Astrocyte (in vitro differentiated cells and primary cell): ENCODE measurements at regions not wholly inside any gene's neighbourhood (a gene's known extent, or its start where the extent isn't known, plus 50 kb on each side); places are given as distances from the start of the nearest gene placed in this dataset.

ENCODE experiments used
- DNase-seq: peaks from one replicate; pipeline ENCODE4 v3.0.0-alpha.2; 2010; ENCODE audit warnings: low read depth
- FAIRE-seq: peaks from 2 replicates; lab custom pipeline; 2011; peaks lifted over from hg19 to GRCh38; lab: Jason Lieb, UNC
- H2AFZ ChIP-seq: 2 replicates; pipeline ENCODE4 v1.6.0; 2012; ENCODE audit warnings: low read depth, low read length, inconsistent platforms
- H3K27ac ChIP-seq: 2 replicates; pipeline ENCODE4 v1.5.1; 2011; ENCODE audit warnings: low read depth, low read length, inconsistent platforms
- H3K27me3 ChIP-seq: 2 replicates; pipeline ENCODE4 v1.6.0; 2011; ENCODE audit warnings: low read length, inconsistent platforms; ENCODE audit not compliant: insufficient read depth
- H3K36me3 ChIP-seq: 2 replicates; pipeline ENCODE4 v1.5.1; 2011; ENCODE audit warnings: low read length, inconsistent platforms; ENCODE audit not compliant: insufficient read depth
- H3K4me1 ChIP-seq: 2 replicates; pipeline ENCODE4 v1.5.1; 2011; ENCODE audit warnings: low read length, inconsistent platforms; ENCODE audit not compliant: insufficient read depth
- H3K4me2 ChIP-seq: 2 replicates; pipeline ENCODE4 v1.6.0; 2012; ENCODE audit warnings: low read length, inconsistent platforms
- H3K4me3 ChIP-seq: 2 replicates; pipeline ENCODE4 v1.5.1; 2011; ENCODE audit warnings: low read depth, mild to moderate bottlenecking, low read length, inconsistent platforms; ENCODE audit not compliant: insufficient read depth
- H3K79me2 ChIP-seq: 2 replicates; pipeline ENCODE4 v1.6.0; 2012; ENCODE audit warnings: mild to moderate bottlenecking, low read length, inconsistent platforms; ENCODE audit not compliant: insufficient read depth
- H3K9ac ChIP-seq: 2 replicates; pipeline ENCODE4 v1.6.0; 2012; ENCODE audit warnings: mild to moderate bottlenecking, low read length, inconsistent platforms
- H3K9me3 ChIP-seq: 2 replicates; pipeline ENCODE4 v1.5.1; 2012; ENCODE audit warnings: low read depth, mild to moderate bottlenecking, low read length, inconsistent platforms; ENCODE audit not compliant: insufficient read depth
- H4K20me1 ChIP-seq: 2 replicates; pipeline ENCODE4 v1.6.0; 2012; ENCODE audit warnings: low read length, inconsistent platforms; ENCODE audit not compliant: insufficient read depth
- H3K27ac Mint-ChIP-seq: one replicate; pipeline ENCODE4 v1.8.0; 2021; ENCODE audit warnings: mild to moderate bottlenecking, mixed read lengths; ENCODE audit not compliant: unreplicated experiment
- H3K27me3 Mint-ChIP-seq: one replicate; pipeline ENCODE4 v1.8.0; 2021; ENCODE audit warnings: low read depth, mixed read lengths; ENCODE audit not compliant: unreplicated experiment
- H3K36me3 Mint-ChIP-seq: one replicate; pipeline ENCODE4 v1.8.0; 2021; ENCODE audit warnings: low read depth, mixed read lengths; ENCODE audit not compliant: unreplicated experiment
- H3K4me1 Mint-ChIP-seq: one replicate; pipeline ENCODE4 v1.8.0; 2021; ENCODE audit warnings: low read depth, mixed read lengths; ENCODE audit not compliant: unreplicated experiment
- H3K4me3 Mint-ChIP-seq: one replicate; pipeline ENCODE4 v1.8.0; 2021; ENCODE audit warnings: mild to moderate bottlenecking, moderate library complexity, mixed read lengths; ENCODE audit not compliant: unreplicated experiment
- H3K9me3 Mint-ChIP-seq: one replicate; pipeline ENCODE4 v1.8.0; 2021; ENCODE audit warnings: mild to moderate bottlenecking, mixed read lengths; ENCODE audit not compliant: unreplicated experiment
- CTCF ChIP-seq: IDR thresholded peaks from 2 replicates; pipeline ENCODE4 v1.5.1; 2011; ENCODE audit warnings: low read depth, mild to moderate bottlenecking, inconsistent platforms, low read length, moderate library complexity; ENCODE audit not compliant: insufficient read depth
- EZH2 ChIP-seq: IDR thresholded peaks from 2 replicates; pipeline ENCODE4 v1.6.1; 2012; ENCODE audit warnings: mild to moderate bottlenecking, low read length, inconsistent platforms; ENCODE audit not compliant: insufficient read depth

- no peaks in the 10 kb centered on the region for H3K36me3 ChIP-seq
- H3K36me3 Mint-ChIP-seq = no peaks in the 10 kb centered on the region
- H3K4me1 Mint-ChIP-seq = no peaks in the 10 kb centered on the region
- H3K4me2 ChIP-seq = no peak overlapping the region
- no peaks in the 10 kb centered on the region for H4K20me1 ChIP-seq
- no peaks in the 10 kb centered on the region for H3K79me2 ChIP-seq
- peaks cover 1% of the 10 kb centered on the region for H3K27me3 Mint-ChIP-seq
- no peak overlapping the region for H3K4me3 ChIP-seq
- H3K27me3 ChIP-seq = no peaks in the 10 kb centered on the region
- no peak overlapping the region for H2AFZ ChIP-seq
- no peaks in the 10 kb centered on the region for H3K9me3 Mint-ChIP-seq
- H3K27ac Mint-ChIP-seq = no peak overlapping the region
- DNase-seq = no peak
- H3K4me1 ChIP-seq = no peaks in the 10 kb centered on the region
- no peak overlapping the region for H3K4me3 Mint-ChIP-seq
- no peaks in the 10 kb centered on the region for H3K9me3 ChIP-seq
- FAIRE-seq = no peak
- H3K9ac ChIP-seq = no peak overlapping the region
- TF ChIP-seq EZH2 (no peak), CTCF (no peak)
- no peak overlapping the region for H3K27ac ChIP-seq
These were observed 97.9 kb upstream of the CCDC160 start for GRCh38 chrX:134139090-134139489.

- Histone ChIP-seq H3K4me2 (no peak overlapping the region), H3K27me3 (no peaks in the 10 kb centered on the region), H3K36me3 (no peaks in the 10 kb centered on the region), H2AFZ (no peak overlapping the region), H3K4me3 (no peak overlapping the region), H3K9ac (no peak overlapping the region), H3K27ac (no peak overlapping the region), H3K4me1 (no peaks in the 10 kb centered on the region), H3K9me3 (no peaks in the 10 kb centered on the region), H4K20me1 (no peaks in the 10 kb centered on the region), H3K79me2 (no peaks in the 10 kb centered on the region)
- DNase-seq (no peak), FAIRE-seq (peak; percentile 84)
- Mint-ChIP-seq H3K4me3 (no peak overlapping the region), H3K27me3 (peaks cover 1% of the 10 kb centered on the region), H3K9me3 (no peaks in the 10 kb centered on the region), H3K27ac (no peak overlapping the region), H3K36me3 (no peaks in the 10 kb centered on the region), H3K4me1 (no peaks in the 10 kb centered on the region)
- TF ChIP-seq EZH2 = no peak
- no peak for TF ChIP-seq CTCF
These were observed 92.8 kb upstream of the CCDC160 start for GRCh38 chrX:134144231-134144630.

GRCh38 chrX:134146493-134146892 lies 90.5 kb upstream of the CCDC160 start:
- no peak overlapping the region for H3K27ac ChIP-seq
- H3K79me2 ChIP-seq = no peaks in the 10 kb centered on the region
- DNase-seq (no peak), FAIRE-seq (no peak)
- Mint-ChIP-seq H3K27me3 (no peaks in the 10 kb centered on the region), H3K27ac (no peak overlapping the region), H3K36me3 (no peaks in the 10 kb centered on the region), H3K4me1 (no peaks in the 10 kb centered on the region), H3K4me3 (no peak overlapping the region), H3K9me3 (no peaks in the 10 kb centered on the region)
- H3K36me3 ChIP-seq = no peaks in the 10 kb centered on the region
- H4K20me1 ChIP-seq = no peaks in the 10 kb centered on the region
- H3K9me3 ChIP-seq = no peaks in the 10 kb centered on the region
- no peak overlapping the region for H3K4me3 ChIP-seq
- no peak overlapping the region for H3K9ac ChIP-seq
- no peaks in the 10 kb centered on the region for H3K4me1 ChIP-seq
- H2AFZ ChIP-seq = no peak overlapping the region
- H3K4me2 ChIP-seq = no peak overlapping the region
- H3K27me3 ChIP-seq = no peaks in the 10 kb centered on the region
- no peak for TF ChIP-seq EZH2
- no peak for TF ChIP-seq CTCF
